ENCODE measurements at regions not wholly inside any gene's neighbourhood (a gene's known extent, or its start where the extent isn't known, plus 50 kb on each side); places are given as distances from the start of the nearest gene placed in this dataset.

- no peak for DNase-seq (ENCODE audit: low read depth)
Measured at GRCh38 chr1:84759756-84760155, 69.5 kb upstream of the SSX2IP start.

DNA sequence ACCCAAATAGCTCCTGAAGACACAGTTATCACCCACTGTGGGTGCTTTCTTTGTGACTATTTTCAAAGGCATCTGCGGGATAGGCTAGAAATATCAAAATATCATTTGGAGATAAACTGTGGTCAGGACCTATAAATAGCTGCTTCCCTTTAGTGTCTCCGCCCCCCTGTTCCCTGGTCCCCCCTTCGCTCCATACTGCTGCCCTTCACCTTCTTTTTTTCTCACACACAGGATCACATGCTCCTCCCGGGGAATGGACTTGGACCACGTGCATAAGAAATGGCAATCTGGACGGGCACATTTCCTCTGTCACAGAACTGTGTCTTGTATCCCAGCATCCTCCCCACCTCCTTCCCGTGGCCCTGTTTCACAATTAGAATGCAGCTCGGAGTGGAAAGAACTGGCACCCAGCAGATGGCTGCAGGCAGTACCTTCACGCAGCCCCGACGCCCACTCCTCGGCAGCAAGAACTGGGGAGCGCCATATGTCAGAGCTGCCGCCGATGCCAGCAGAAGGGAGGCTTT, 68.8 kb upstream of the SSX2IP start:
- peak; percentile 65 for DNase-seq (ENCODE audit: low read depth)

GRCh38 chr1:84758476-84758875, 68.2 kb upstream of the SSX2IP start:
- DNase-seq (ENCODE audit: low read depth): no peak

DNA sequence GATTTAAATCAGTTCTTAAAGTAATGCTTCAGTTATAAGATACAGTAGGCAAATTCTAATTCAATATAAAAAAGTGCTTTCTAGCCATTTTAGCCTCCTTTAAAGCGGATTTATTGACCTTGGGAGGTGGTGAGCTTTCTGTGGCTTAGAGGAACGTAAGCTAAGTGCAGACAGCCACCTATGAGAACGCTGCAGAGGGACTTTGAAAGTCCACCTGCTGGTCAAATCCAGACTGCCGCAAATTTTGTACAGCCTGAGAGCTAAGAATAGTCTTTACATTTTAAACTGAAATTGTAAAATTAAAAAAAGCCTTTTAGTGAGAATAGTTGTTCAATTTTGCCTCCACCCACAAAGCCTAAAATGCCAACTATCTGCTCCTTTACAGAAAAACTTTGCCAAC, 67.0 kb upstream of the SSX2IP start:
- DNase-seq (ENCODE audit: low read depth): no peak

DNA sequence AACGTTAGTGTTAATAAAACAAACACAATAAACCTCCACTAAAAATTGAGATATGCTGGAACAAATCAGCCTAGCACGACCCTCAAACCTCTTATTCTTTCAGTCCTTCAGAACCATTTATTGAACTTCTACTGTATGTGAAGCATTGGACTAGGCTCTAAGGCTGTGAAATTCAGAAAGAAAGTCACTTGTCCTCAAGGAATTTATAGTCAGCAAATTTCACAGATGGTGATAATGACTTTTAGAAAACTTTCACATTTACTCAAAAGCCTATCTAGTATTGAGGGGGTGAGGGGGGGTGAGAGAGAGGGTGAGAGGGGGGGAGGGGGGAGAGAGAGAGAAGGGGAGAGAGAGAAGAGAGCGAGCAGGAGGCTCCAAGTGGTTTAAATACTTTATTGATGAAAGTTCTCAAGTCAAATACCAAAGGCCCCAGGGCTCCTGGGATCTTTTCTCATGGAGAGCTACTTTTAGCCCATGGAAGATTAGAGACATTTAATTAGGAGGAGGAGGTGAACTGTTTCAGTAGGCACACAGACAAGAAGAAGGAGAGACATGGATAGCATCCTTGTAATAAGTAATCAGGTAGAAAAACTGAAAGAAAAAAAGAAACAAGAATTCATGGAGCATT, 66.3 kb upstream of the SSX2IP start:
- no peak for DNase-seq (ENCODE audit: low read depth)

GRCh38 chr1:84756001-84756400, 65.7 kb upstream of the SSX2IP start:
- no peak for DNase-seq (ENCODE audit: low read depth)

GRCh38 chr1:84755216-84755615, 65.0 kb upstream of the SSX2IP start:
- no peak for DNase-seq (ENCODE audit: low read depth)

- no peak for DNase-seq (ENCODE audit: low read depth)
Measured at GRCh38 chr1:84754386-84754703, 64.1 kb upstream of the SSX2IP start.

GRCh38 chr1:84753516-84754385, 63.5 kb upstream of the SSX2IP start:
- DNase-seq (ENCODE audit: low read depth): peak; percentile 64

DNA sequence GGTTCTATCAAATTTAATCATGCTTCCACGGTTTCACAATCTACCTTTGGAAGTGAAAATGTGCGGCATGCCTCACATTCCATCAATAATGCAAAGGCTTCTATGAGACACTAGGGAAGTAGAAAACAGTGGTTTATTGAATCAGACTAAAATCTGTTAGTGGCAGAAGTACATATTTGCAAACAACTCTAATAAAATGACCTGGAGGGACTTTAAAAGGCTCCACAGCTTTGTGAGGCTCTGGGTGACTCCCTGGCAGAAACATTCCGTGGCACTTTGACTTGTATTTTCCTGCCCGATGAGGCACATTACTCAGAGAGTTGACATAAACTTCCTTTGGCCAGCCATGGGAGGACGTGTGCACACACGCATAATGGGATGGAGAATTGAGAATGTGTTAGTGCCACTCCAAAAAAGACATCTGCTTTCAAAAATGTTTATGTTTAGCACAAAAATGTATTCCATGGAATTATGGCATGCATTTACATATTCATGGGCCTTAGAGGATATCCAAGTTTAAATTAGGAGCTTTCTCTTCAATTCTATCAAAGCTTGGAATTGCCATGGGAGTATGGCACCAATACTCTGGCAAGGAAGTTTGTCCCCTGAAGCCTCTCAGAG, 60.0 kb upstream of the SSX2IP start:
- peak; percentile 31 for DNase-seq (ENCODE audit: low read depth)

- no peak for DNase-seq (ENCODE audit: low read depth)
Measured at GRCh38 chr1:84749427-84749826, 59.2 kb upstream of the SSX2IP start.

- no peak for DNase-seq (ENCODE audit: low read depth)
Measured at GRCh38 chr1:84748364-84748763, 58.1 kb upstream of the SSX2IP start.

DNA sequence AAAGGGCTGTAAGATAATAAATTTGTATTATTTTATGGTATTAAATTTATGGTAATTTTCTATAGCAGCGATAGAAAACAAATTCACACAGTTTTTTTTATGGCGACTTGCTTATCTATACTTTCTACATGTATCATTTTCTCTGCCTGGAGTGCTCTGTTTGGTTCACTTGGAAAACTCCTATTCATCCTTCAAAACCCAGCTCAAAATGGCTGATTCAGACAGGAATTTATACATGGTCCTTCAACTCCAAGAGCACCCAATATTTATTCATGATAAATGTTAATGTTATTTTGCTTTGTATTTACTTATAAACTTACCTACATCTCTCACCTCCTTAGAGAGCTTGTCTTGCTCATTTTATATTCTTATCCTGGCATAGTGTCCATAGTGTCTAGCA, 55.6 kb upstream of the SSX2IP start:
- DNase-seq (ENCODE audit: low read depth): no peak

DNA sequence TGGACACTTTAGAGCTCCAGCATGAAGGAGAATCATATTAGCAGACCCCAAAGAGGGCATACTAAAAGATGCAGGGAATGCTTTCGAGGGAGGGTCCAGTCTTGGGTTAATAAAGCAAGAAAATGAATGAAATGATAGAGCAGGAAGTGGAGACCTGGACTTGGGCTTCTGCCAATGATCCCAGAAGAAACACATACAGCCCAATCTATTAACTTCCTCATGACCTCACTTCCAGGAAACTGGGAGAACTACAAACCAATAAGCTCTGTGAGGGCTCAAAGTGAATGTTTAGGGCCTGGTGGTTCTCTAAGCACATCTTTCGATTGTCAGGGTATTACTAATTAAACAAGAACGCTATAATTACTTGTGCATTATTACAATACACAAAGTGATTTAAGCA, 53.6 kb upstream of the SSX2IP start:
- DNase-seq (ENCODE audit: low read depth): no peak

GRCh38 chr1:84742653-84743052, 52.4 kb upstream of the SSX2IP start:
- DNase-seq (ENCODE audit: low read depth): peak; percentile 66

GRCh38 chr1:84740050-84740714, 49.9 kb upstream of the SSX2IP start:
- DNase-seq (ENCODE audit: low read depth): no peak

Measured in RPMI7951 (cell line).